GM12865 (cell line): ENCODE measurements at regions not wholly inside any gene's neighbourhood (a gene's known extent, or its start where the extent isn't known, plus 50 kb on each side); places are given as distances from the start of the nearest gene placed in this dataset.

ENCODE experiments used
- DNase-seq: peaks from one replicate; pipeline ENCODE4 v3.0.0; 2010; ENCODE audit warnings: low read depth
- H3K4me3 ChIP-seq: 2 replicates; pipeline ENCODE4 v1.5.1; 2011; ENCODE audit warnings: mild to moderate bottlenecking, low read depth, low read length, control low read depth
- CTCF ChIP-seq: IDR thresholded peaks from 2 replicates; pipeline ENCODE4 v1.5.1; 2011; ENCODE audit warnings: low read length, control low read depth, low read depth, inconsistent platforms; ENCODE audit not compliant: insufficient read depth; ENCODE audit errors: missing control alignments

- H3K4me3 ChIP-seq, result no peak overlapping the region
- no peak for TF ChIP-seq CTCF
- no peak for DNase-seq
Measured at GRCh38 chr14:61152851-61153364, 128.2 kb downstream of the TMEM30B start.

- no peak for TF ChIP-seq CTCF
- no peak for DNase-seq
Measured at GRCh38 chr14:61151251-61151650, 129.9 kb downstream of the TMEM30B start.

GRCh38 chr14:61150851-61151250 is 130.3 kb downstream of the TMEM30B start:
- no peak overlapping the region for H3K4me3 ChIP-seq
- no peak for DNase-seq
- TF ChIP-seq CTCF, result no peak

More at GRCh38 chr14:61151251-61151650, 129.9 kb downstream of the TMEM30B start:
- no peak overlapping the region for H3K4me3 ChIP-seq

GRCh38 chr14:61149896-61150295 is 131.2 kb downstream of the TMEM30B start:
- no peak for TF ChIP-seq CTCF
- no peak for DNase-seq
- no peak overlapping the region for H3K4me3 ChIP-seq

GRCh38 chr14:61148742-61149350 is 132.3 kb downstream of the TMEM30B start:
- H3K4me3 ChIP-seq, result no peak overlapping the region
- DNase-seq, result no peak
- no peak for TF ChIP-seq CTCF

- no peak for DNase-seq
- H3K4me3 ChIP-seq, result no peak overlapping the region
- no peak for TF ChIP-seq CTCF
Measured at GRCh38 chr14:61147831-61148549, 133.1 kb downstream of the TMEM30B start.

GRCh38 chr14:61147381-61147821 is 133.7 kb downstream of the TMEM30B start:
- no peak overlapping the region for H3K4me3 ChIP-seq
- no peak for DNase-seq
- TF ChIP-seq CTCF, result no peak
